Gastroesophageal sphincter (tissue), 4 donors: ENCODE measurements at regions not wholly inside any gene's neighbourhood (a gene's known extent, or its start where the extent isn't known, plus 50 kb on each side); places are given as distances from the start of the nearest gene placed in this dataset.

Experiments
- ATAC-seq: fragments of 150-250 bp; one replicate; pipeline ENCODE4 v1.9.1; 2016; ENCODE audit warnings: mild to moderate bottlenecking, moderate library complexity
- H3K27ac ChIP-seq, 4 donors: fragments of 200-600 bp; sonication (generic) in 3 of 4; 1 replicate in 3 of 4; 2 replicates in 1 of 4; pipeline ENCODE4 v1.5.1; 2016 to 2019
- H3K27me3 ChIP-seq: fragments of 200-600 bp; sonication (generic); one replicate; pipeline ENCODE4 v1.5.1; 2019
- H3K36me3 ChIP-seq, 2 donors: fragments of 200-600 bp; sonication (generic); one replicate each; pipeline ENCODE4 v1.5.1; 2019; ENCODE audit warnings: control low read depth in 1 of 2
- H3K4me1 ChIP-seq, 3 donors: fragments of 200-600 bp; sonication (generic); 1 replicate in 2 of 3; 2 replicates in 1 of 3; pipeline ENCODE4 v1.5.1; 2016 to 2019; ENCODE audit warnings: control low read depth in 2 of 3
- H3K4me3 ChIP-seq, 2 donors: fragments of 200-600 bp; sonication (generic); one replicate each; pipeline ENCODE4 v1.5.1; 2019; ENCODE audit warnings: mild to moderate bottlenecking in 1 of 2, moderate library complexity in 1 of 2
- H3K9me3 ChIP-seq, 3 donors: fragments of 200-600 bp; sonication (generic); one replicate each; pipeline ENCODE4 v1.5.1; 2017 to 2019; ENCODE audit warnings: control low read depth in 2 of 3
- EP300 ChIP-seq: sonication (generic); formaldehyde crosslinking; IDR thresholded peaks from one replicate; pipeline ENCODE4 v1.6.1; 2017; ENCODE audit warnings: antibody characterized with exemption, mild to moderate bottlenecking
- POLR2A ChIP-seq, 2 donors: fragments of 450-650 bp; IDR thresholded peaks; one replicate each; pipeline ENCODE4 v1.6.1; 2017; ENCODE audit warnings: antibody characterized with exemption in 2 of 2, mild to moderate bottlenecking in 2 of 2, moderate library complexity in 1 of 2
- POLR2AphosphoS5 ChIP-seq: sonication (generic); formaldehyde crosslinking; IDR thresholded peaks from one replicate; pipeline ENCODE4 v1.6.1; 2017; ENCODE audit warnings: antibody characterized with exemption
- WGBS, 2 donors: methylation state at CpG; one replicate each; pipeline ENCODE4 v1.1.5; 2018; ENCODE audit warnings: low coverage in 1 of 2; 5-methylcytosine and 5-hydroxymethylcytosine counted together
- small RNA-seq, 4 donors: library from RNA; depleted of rRNA; stranded (forward); fragments of <200 nt; gene quantifications; one replicate each; pipeline ENCODE3, GENCODE V24; 2016
- TF ChIP-seq, protein P1 (sequence below), 4 experiments: fragments of 200-600 bp in 2 of 4; fragments of 450-650 bp in 2 of 4; sonication (generic) in 1 of 4; IDR thresholded peaks; one replicate each; pipeline ENCODE4 v1.5.1; 2017 to 2019; ENCODE audit warnings: antibody characterized with exemption in 4 of 4, mild to moderate bottlenecking in 2 of 4, moderate library complexity in 2 of 4

DNA sequence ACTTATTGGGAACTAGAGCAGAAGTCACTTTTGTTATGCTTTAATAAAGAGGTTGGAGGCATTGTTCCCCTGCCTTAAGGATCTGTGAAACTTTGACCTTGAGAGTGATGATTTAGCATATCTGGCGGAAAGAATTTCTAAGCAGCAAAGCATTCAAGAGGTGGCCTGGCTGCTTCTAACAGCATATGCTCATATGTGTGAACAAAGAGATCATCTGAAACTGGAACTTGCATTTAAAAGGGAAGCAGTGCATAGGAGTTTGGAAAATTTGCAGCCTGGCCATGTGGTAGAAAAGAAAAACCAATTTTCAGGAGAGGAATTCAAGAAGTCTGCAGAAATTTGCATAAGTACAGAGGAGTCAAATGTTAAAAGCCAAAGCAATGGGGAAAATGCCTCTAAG, 56.4 kb upstream of the GOLIM4 start:
- Histone ChIP-seq H3K9me3 (peaks cover 0 to 18% (median 0%) of the 10 kb centered on the region in 3 donors), H3K27ac (no peak overlapping the region), H3K36me3 (no peaks in the 10 kb centered on the region), H3K27me3 (no peaks in the 10 kb centered on the region), H3K4me1 (no peaks in the 10 kb centered on the region), H3K4me3 (no peak overlapping the region)
- TF ChIP-seq, protein P1, sequence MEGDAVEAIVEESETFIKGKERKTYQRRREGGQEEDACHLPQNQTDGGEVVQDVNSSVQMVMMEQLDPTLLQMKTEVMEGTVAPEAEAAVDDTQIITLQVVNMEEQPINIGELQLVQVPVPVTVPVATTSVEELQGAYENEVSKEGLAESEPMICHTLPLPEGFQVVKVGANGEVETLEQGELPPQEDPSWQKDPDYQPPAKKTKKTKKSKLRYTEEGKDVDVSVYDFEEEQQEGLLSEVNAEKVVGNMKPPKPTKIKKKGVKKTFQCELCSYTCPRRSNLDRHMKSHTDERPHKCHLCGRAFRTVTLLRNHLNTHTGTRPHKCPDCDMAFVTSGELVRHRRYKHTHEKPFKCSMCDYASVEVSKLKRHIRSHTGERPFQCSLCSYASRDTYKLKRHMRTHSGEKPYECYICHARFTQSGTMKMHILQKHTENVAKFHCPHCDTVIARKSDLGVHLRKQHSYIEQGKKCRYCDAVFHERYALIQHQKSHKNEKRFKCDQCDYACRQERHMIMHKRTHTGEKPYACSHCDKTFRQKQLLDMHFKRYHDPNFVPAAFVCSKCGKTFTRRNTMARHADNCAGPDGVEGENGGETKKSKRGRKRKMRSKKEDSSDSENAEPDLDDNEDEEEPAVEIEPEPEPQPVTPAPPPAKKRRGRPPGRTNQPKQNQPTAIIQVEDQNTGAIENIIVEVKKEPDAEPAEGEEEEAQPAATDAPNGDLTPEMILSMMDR (IDR thresholded peaks at IDR 0.05), result no peak
- TF ChIP-seq POLR2A (IDR thresholded peaks at IDR 0.05), result no peak
- no peak for TF ChIP-seq POLR2AphosphoS5
- no peak for TF ChIP-seq EP300
- 86 to 100% methylated on average over 1 of the region's 1 CpG for WGBS, 2 donors
- no peak for ATAC-seq

Small RNAs in the stretch of these regions (small RNA-seq; reads per million reads assigned to genes)
- gene MIR551B, result 0 to 0.55 (median 0.33) reads per million in 4 donors
- gene RNU2-20P, result 0 to 0.09 (median 0) reads per million in 4 donors
